IMR-90 (cell line): ENCODE measurements at regions not wholly inside any gene's neighbourhood (a gene's known extent, or its start where the extent isn't known, plus 50 kb on each side); places are given as distances from the start of the nearest gene placed in this dataset.

Experiments used
- ATAC-seq: fragments of 200-7000 bp; cut with Tn5 transposase; 2 replicates; pipeline ENCODE4 v1.9.1; 2020; ENCODE audit warnings: low read depth, mild to moderate bottlenecking, moderate library complexity
- BruUV-seq: library from RNA; stranded (reverse); fragments of 400-500 nt; replicated peaks from 2 replicates; lab custom pipeline; 2021; lab: Mats Ljungman, UMichigan
- CTCF ChIA-PET: fragments of 300-600 bp; formaldehyde crosslinking; extraction: SDS; loops from one replicate; lab custom pipeline; 2021; ENCODE audit warnings: antibody characterized with exemption; lab: Yijun Ruan, JAX
- POLR2A ChIA-PET: fragments of 300-600 bp; sonication (Branson Sonifier 250); formaldehyde crosslinking; loops from one replicate; lab custom pipeline; 2022; ENCODE audit warnings: antibody characterized with exemption; ENCODE audit not compliant: unreplicated experiment; lab: Charles Lee
- DNase-seq: peaks from one replicate; pipeline ENCODE4 v3.0.0; 2013
- H2AFZ ChIP-seq: replicated peaks from 2 replicates; pipeline ENCODE3; 2013; ENCODE audit warnings: low read length, mild to moderate bottlenecking; ENCODE audit not compliant: poor library complexity
- H2AK5ac ChIP-seq: 2 replicates; pipeline ENCODE4 v1.6.1; 2013; ENCODE audit warnings: low read depth, low read length, inconsistent platforms
- H2AK9ac ChIP-seq: replicated peaks from 2 replicates; pipeline ENCODE3; 2013; ENCODE audit warnings: mild to moderate bottlenecking, low read depth, low read length, moderate library complexity; ENCODE audit not compliant: poor library complexity
- H2BK120ac ChIP-seq: 2 replicates; pipeline ENCODE4 v1.6.1; 2013; ENCODE audit warnings: low read depth, low read length, inconsistent platforms
- H2BK15ac ChIP-seq: 3 replicates; pipeline ENCODE4 v1.6.1; 2013; ENCODE audit warnings: low read depth, low read length, inconsistent platforms
- H2BK20ac ChIP-seq: 2 replicates; pipeline ENCODE4 v1.6.1; 2013; ENCODE audit warnings: low read depth, mild to moderate bottlenecking, inconsistent platforms, low read length, moderate library complexity
- H2BK5ac ChIP-seq: 2 replicates; pipeline ENCODE4 v1.6.1; 2013; ENCODE audit warnings: mild to moderate bottlenecking, low read depth, low read length, inconsistent platforms; ENCODE audit not compliant: poor library complexity, severe bottlenecking
- H3K14ac ChIP-seq: replicated peaks from 2 replicates; pipeline ENCODE4 v1.6.1; 2013; ENCODE audit warnings: low read depth, low read length, inconsistent platforms
- H3K18ac ChIP-seq: 2 replicates; pipeline ENCODE4 v1.6.1; 2013; ENCODE audit warnings: low read depth, low read length, control low read depth
- H3K23ac ChIP-seq: 2 replicates; pipeline ENCODE4 v1.6.1; 2013; ENCODE audit warnings: low read depth, low read length, inconsistent platforms
- H3K27ac ChIP-seq: 2 replicates; pipeline ENCODE4 v1.5.1; 2013; ENCODE audit warnings: mild to moderate bottlenecking, control low read depth, low read length; ENCODE audit not compliant: insufficient read depth
- H3K27me3 ChIP-seq: 2 replicates; pipeline ENCODE4 v1.6.1; 2013; ENCODE audit warnings: low read length; ENCODE audit not compliant: control insufficient read depth, insufficient read depth
- H3K36me3 ChIP-seq: 2 replicates; pipeline ENCODE4 v1.6.1; 2013; ENCODE audit warnings: low read length, mixed read lengths; ENCODE audit not compliant: control insufficient read depth, insufficient read depth
- H3K4ac ChIP-seq: 2 replicates; pipeline ENCODE4 v1.6.1; 2013; ENCODE audit warnings: low read depth, low read length, inconsistent platforms
- H3K4me1 ChIP-seq: 2 replicates; pipeline ENCODE4 v1.6.1; 2013; ENCODE audit warnings: low read length, mixed read lengths; ENCODE audit not compliant: control insufficient read depth, insufficient read depth
- H3K4me2 ChIP-seq: 2 replicates; pipeline ENCODE4 v1.6.1; 2013; ENCODE audit warnings: low read depth, mild to moderate bottlenecking, control low read depth, low read length, moderate library complexity
- H3K4me3 ChIP-seq: 2 replicates; pipeline ENCODE4 v1.5.1; 2013; ENCODE audit warnings: low read depth, mild to moderate bottlenecking, control low read depth, low read length, moderate library complexity; ENCODE audit not compliant: insufficient read depth
- H3K56ac ChIP-seq: 2 replicates; pipeline ENCODE4 v1.6.1; 2013; ENCODE audit warnings: low read length, inconsistent platforms; ENCODE audit not compliant: insufficient read depth; ENCODE audit errors: extremely low read depth
- H3K79me1 ChIP-seq, 2 experiments: 2 replicates each; pipeline ENCODE4 v1.6.1; 2013; ENCODE audit warnings: low read length in 2 of 2, inconsistent platforms in 1 of 2, low read depth in 1 of 2
- H3K9ac ChIP-seq: 2 replicates; pipeline ENCODE4 v1.6.1; 2013; ENCODE audit warnings: low read depth, low read length, control low read depth
- H3K9me1 ChIP-seq: 2 replicates; pipeline ENCODE4 v1.6.1; 2013; ENCODE audit warnings: low read length, inconsistent platforms; ENCODE audit not compliant: insufficient read depth
- H3K9me3 ChIP-seq: 2 replicates; pipeline ENCODE4 v1.6.1; 2013; ENCODE audit warnings: low read length; ENCODE audit not compliant: control insufficient read depth, insufficient read depth
- H4K20me1 ChIP-seq: 2 replicates; pipeline ENCODE4 v1.6.1; 2013; ENCODE audit warnings: low read length, inconsistent platforms; ENCODE audit not compliant: insufficient read depth
- H4K5ac ChIP-seq: 2 replicates; pipeline ENCODE4 v1.6.1; 2013; ENCODE audit warnings: mild to moderate bottlenecking, low read depth, low read length, control low read depth
- H4K8ac ChIP-seq, 2 experiments: 2 replicates each; pipeline ENCODE4 v1.6.1; 2013; ENCODE audit warnings: low read depth in 2 of 2, low read length in 2 of 2, control low read depth in 1 of 2, inconsistent platforms in 1 of 2
- H4K91ac ChIP-seq: 2 replicates; pipeline ENCODE4 v1.6.1; 2013; ENCODE audit warnings: low read depth, low read length, inconsistent platforms; ENCODE audit not compliant: insufficient read depth
- BHLHE40 ChIP-seq: fragments of 150-350 bp; IDR thresholded peaks from 2 replicates; pipeline ENCODE4 v1.6.1; 2016; ENCODE audit warnings: mild to moderate bottlenecking, low read depth, low read length
- CEBPB ChIP-seq: IDR thresholded peaks from 2 replicates; pipeline ENCODE4 v1.6.1; 2012; ENCODE audit warnings: low read depth, low read length, improper control_type of control experiment
- MAFK ChIP-seq: IDR thresholded peaks from 2 replicates; pipeline ENCODE4 v1.6.1; 2012; ENCODE audit warnings: low read depth, low read length, improper control_type of control experiment
- MAZ ChIP-seq: IDR thresholded peaks from 2 replicates; pipeline ENCODE4 v1.6.1; 2012; ENCODE audit warnings: low read depth, mild to moderate bottlenecking, low read length, improper control_type of control experiment, moderate library complexity, borderline replicate concordance
- NFE2L2 ChIP-seq: fragments of 150-350 bp; IDR thresholded peaks from 2 replicates; pipeline ENCODE4 v1.6.1; 2016; ENCODE audit warnings: low read depth, mild to moderate bottlenecking, low read length
- RFX5 ChIP-seq: IDR thresholded peaks from 2 replicates; pipeline ENCODE4 v1.8.0; 2012; ENCODE audit warnings: low read depth, mild to moderate bottlenecking, low read length, moderate library complexity
- SMC3 ChIP-seq: fragments of 150-350 bp; IDR thresholded peaks from 2 replicates; pipeline ENCODE4 v1.6.1; 2016; ENCODE audit warnings: low read depth, mild to moderate bottlenecking, antibody characterized with exemption, low read length, moderate library complexity
- WGBS, 2 experiments: methylation state at CpG; one replicate each; pipeline versions ENCODE4 v1.1.5 to v1.1.7; 2013; ENCODE audit warnings: missing lambda C conversion rate in 2 of 2; ENCODE audit not compliant: insufficient read length in 1 of 2; ENCODE audit errors: extremely low coverage in 2 of 2; 5-methylcytosine and 5-hydroxymethylcytosine counted together
- dilution Hi-C: fragments of 300-500 bp; cut with HindIII; formaldehyde crosslinking; loops from one replicate; pipeline ENCODE4 v1.14.3; 2018; ENCODE audit warnings: low sequenced_read_pairs; ENCODE audit not compliant: unreplicated experiment
- in situ Hi-C: fragments of 300-500 bp; cut with MboI; formaldehyde crosslinking; loops from 3 replicates; pipeline ENCODE4 v1.14.3; 2019; ENCODE audit warnings: low sequenced_read_pairs, inconsistent platforms, mixed read lengths
- intact Hi-C: fragments of 100-400 bp; cut with micrococcal nuclease; formaldehyde crosslinking; loops from 2 replicates; pipeline ENCODE4 v1.10.0; 2022
- TF ChIP-seq, protein P1 (sequence below): fragments of 150-350 bp; IDR thresholded peaks from 2 replicates; pipeline ENCODE4 v1.6.1; 2016; ENCODE audit warnings: low read depth, mild to moderate bottlenecking, low read length, moderate library complexity, borderline replicate concordance
- TF ChIP-seq, protein P2 (sequence below): conservative IDR thresholded peaks from 2 replicates; pipeline ENCODE4 v1.5.1; 2012; ENCODE audit warnings: mild to moderate bottlenecking, low read depth, low read length, improper control_type of control experiment

DNA sequence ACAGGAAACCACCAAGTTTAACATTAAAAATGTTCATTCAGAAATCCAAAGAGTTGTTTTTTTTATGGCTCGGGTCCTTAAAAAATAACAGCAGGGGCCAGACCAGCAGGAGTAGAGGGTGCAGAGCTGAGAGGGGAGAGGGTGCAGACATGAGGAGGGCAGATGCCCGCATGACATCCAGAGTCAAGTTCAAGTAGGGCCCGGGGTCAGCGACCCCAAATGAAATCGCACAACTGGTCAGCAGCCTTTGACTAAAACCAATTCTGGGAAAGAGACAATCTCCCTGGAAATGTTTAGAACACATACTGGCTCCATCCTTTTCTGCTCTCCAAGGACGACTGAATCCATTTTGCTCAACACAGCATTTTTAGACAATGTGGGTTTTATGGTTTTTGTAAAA lies 297.5 kb downstream of the FGFR2 start:
- CTCF ChIA-PET = no interaction called here
- H2BK5ac ChIP-seq = no peak overlapping the region
- H3K27me3 ChIP-seq = no peaks in the 10 kb centered on the region
- H3K79me1 ChIP-seq = no peaks in the 10 kb centered on the region
- H2BK15ac ChIP-seq = no peak overlapping the region
- in situ Hi-C loops (no loop called here), dilution Hi-C loops (no loop called here), intact Hi-C loops (no loop called here)
- no peak overlapping the region for H2BK20ac ChIP-seq
- H2AFZ ChIP-seq = no peak overlapping the region
- H3K9me3 ChIP-seq = peaks cover 18% of the 10 kb centered on the region
- no peak overlapping the region for H3K23ac ChIP-seq
- no peak for TF ChIP-seq SMC3
- TF ChIP-seq NFE2L2 = no peak
- no peak for TF ChIP-seq CEBPB
- no peak for TF ChIP-seq MAZ
- TF ChIP-seq, protein P1, sequence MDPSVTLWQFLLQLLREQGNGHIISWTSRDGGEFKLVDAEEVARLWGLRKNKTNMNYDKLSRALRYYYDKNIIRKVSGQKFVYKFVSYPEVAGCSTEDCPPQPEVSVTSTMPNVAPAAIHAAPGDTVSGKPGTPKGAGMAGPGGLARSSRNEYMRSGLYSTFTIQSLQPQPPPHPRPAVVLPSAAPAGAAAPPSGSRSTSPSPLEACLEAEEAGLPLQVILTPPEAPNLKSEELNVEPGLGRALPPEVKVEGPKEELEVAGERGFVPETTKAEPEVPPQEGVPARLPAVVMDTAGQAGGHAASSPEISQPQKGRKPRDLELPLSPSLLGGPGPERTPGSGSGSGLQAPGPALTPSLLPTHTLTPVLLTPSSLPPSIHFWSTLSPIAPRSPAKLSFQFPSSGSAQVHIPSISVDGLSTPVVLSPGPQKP = no peak
- no peak for TF ChIP-seq RFX5
- TF ChIP-seq, protein P2, sequence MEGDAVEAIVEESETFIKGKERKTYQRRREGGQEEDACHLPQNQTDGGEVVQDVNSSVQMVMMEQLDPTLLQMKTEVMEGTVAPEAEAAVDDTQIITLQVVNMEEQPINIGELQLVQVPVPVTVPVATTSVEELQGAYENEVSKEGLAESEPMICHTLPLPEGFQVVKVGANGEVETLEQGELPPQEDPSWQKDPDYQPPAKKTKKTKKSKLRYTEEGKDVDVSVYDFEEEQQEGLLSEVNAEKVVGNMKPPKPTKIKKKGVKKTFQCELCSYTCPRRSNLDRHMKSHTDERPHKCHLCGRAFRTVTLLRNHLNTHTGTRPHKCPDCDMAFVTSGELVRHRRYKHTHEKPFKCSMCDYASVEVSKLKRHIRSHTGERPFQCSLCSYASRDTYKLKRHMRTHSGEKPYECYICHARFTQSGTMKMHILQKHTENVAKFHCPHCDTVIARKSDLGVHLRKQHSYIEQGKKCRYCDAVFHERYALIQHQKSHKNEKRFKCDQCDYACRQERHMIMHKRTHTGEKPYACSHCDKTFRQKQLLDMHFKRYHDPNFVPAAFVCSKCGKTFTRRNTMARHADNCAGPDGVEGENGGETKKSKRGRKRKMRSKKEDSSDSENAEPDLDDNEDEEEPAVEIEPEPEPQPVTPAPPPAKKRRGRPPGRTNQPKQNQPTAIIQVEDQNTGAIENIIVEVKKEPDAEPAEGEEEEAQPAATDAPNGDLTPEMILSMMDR = no peak
- TF ChIP-seq MAFK = no peak
- no peak for TF ChIP-seq BHLHE40
- WGBS, 2 experiments = 67% methylated on average over 1 of the region's 6 CpGs; no CpG with 5 or more reads in 1 of the 2 experiments
- H2BK120ac ChIP-seq = no peak overlapping the region
- H3K18ac ChIP-seq = no peak overlapping the region
- no peak overlapping the region for H3K4me2 ChIP-seq
- H2AK5ac ChIP-seq = no peak overlapping the region
- no peak overlapping the region for H3K14ac ChIP-seq
- no peaks in the 10 kb centered on the region for H3K36me3 ChIP-seq
- ATAC-seq = no peak
- no peak overlapping the region for H3K4ac ChIP-seq
- no peak overlapping the region for H4K5ac ChIP-seq
- H4K20me1 ChIP-seq = no peaks in the 10 kb centered on the region
- no peaks in the 10 kb centered on the region for H3K9me1 ChIP-seq
- no peak overlapping the region for H3K9ac ChIP-seq
- no peak for DNase-seq
- BruUV-seq = no TSS peak
- POLR2A ChIA-PET = no interaction called here
- H3K27ac ChIP-seq = no peak overlapping the region
- H2AK9ac ChIP-seq = no peak overlapping the region
- no peak overlapping the region for H3K56ac ChIP-seq
- no peaks in the 10 kb centered on the region for H3K4me1 ChIP-seq
- H3K4me3 ChIP-seq = no peak overlapping the region
- no peak overlapping the region for H4K91ac ChIP-seq
- H4K8ac ChIP-seq = no peak overlapping the region
